HCT116 (cell line): ENCODE measurements at regions not wholly inside any gene's neighbourhood (a gene's known extent, or its start where the extent isn't known, plus 50 kb on each side); places are given as distances from the start of the nearest gene placed in this dataset.

Source experiments
- POLR2A ChIP-seq: IDR thresholded peaks from 2 replicates; pipeline ENCODE4 v1.7.0; 2011; ENCODE audit warnings: borderline replicate concordance; ENCODE audit not compliant: insufficient read depth, insufficient read length; ENCODE audit errors: extremely low read depth
- TF ChIP-seq, protein P1 (sequence below), 3 experiments: fragments of 200-600 bp in 1 of 3; sonication (generic) in 1 of 3; IDR thresholded peaks in 2 of 3; conservative IDR thresholded peaks in 1 of 3; 2 replicates each; pipeline ENCODE4 v1.5.1; 2012 to 2017; ENCODE audit warnings: low read depth in 2 of 3, low read length in 2 of 3, antibody characterized with exemption in 1 of 3, borderline replicate concordance in 1 of 3, control low read depth in 1 of 3, mild to moderate bottlenecking in 1 of 3, mixed read lengths in 1 of 3, mixed run types in 1 of 3, moderate library complexity in 1 of 3; ENCODE audit not compliant: insufficient read depth in 1 of 3
- TF ChIP-seq, protein P2 (sequence below): IDR thresholded peaks from 2 replicates; pipeline ENCODE4 v1.6.1; 2012; ENCODE audit warnings: low read depth

DNA sequence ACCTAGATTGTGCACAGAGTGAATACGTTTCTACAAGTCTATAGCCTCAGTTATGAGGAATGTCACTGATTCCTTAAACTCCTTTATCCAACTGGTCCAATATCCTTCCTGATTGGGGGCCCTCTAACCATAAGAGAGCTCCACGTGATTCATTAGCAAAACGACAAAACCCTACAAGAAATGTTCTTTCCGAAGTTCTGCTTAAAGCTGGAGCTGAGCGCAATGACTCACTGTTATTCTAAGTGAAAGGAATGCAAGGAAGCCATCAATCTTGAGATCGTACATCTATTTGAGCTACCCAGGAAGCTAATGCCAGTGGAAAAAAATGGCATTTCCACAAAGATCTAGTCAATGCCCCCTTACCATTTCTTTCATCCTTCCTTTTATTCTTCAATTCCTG lies 354.9 kb upstream of the CDH20 start:
- TF ChIP-seq, protein P1, sequence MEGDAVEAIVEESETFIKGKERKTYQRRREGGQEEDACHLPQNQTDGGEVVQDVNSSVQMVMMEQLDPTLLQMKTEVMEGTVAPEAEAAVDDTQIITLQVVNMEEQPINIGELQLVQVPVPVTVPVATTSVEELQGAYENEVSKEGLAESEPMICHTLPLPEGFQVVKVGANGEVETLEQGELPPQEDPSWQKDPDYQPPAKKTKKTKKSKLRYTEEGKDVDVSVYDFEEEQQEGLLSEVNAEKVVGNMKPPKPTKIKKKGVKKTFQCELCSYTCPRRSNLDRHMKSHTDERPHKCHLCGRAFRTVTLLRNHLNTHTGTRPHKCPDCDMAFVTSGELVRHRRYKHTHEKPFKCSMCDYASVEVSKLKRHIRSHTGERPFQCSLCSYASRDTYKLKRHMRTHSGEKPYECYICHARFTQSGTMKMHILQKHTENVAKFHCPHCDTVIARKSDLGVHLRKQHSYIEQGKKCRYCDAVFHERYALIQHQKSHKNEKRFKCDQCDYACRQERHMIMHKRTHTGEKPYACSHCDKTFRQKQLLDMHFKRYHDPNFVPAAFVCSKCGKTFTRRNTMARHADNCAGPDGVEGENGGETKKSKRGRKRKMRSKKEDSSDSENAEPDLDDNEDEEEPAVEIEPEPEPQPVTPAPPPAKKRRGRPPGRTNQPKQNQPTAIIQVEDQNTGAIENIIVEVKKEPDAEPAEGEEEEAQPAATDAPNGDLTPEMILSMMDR (IDR thresholded peaks at IDR 0.05 in 2 of 3, conservative IDR thresholded peaks at IDR 0.05 in 1 of 3; ENCODE audit: borderline replicate concordance in 1 of 3, insufficient read depth in 1 of 3, low read depth in 2 of 3, low read length in 2 of 3) = no peak
- TF ChIP-seq POLR2A = no peak
- TF ChIP-seq, protein P2, sequence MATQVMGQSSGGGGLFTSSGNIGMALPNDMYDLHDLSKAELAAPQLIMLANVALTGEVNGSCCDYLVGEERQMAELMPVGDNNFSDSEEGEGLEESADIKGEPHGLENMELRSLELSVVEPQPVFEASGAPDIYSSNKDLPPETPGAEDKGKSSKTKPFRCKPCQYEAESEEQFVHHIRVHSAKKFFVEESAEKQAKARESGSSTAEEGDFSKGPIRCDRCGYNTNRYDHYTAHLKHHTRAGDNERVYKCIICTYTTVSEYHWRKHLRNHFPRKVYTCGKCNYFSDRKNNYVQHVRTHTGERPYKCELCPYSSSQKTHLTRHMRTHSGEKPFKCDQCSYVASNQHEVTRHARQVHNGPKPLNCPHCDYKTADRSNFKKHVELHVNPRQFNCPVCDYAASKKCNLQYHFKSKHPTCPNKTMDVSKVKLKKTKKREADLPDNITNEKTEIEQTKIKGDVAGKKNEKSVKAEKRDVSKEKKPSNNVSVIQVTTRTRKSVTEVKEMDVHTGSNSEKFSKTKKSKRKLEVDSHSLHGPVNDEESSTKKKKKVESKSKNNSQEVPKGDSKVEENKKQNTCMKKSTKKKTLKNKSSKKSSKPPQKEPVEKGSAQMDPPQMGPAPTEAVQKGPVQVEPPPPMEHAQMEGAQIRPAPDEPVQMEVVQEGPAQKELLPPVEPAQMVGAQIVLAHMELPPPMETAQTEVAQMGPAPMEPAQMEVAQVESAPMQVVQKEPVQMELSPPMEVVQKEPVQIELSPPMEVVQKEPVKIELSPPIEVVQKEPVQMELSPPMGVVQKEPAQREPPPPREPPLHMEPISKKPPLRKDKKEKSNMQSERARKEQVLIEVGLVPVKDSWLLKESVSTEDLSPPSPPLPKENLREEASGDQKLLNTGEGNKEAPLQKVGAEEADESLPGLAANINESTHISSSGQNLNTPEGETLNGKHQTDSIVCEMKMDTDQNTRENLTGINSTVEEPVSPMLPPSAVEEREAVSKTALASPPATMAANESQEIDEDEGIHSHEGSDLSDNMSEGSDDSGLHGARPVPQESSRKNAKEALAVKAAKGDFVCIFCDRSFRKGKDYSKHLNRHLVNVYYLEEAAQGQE = no peak
